GM18520 (cell line): ENCODE measurements at regions not wholly inside any gene's neighbourhood (a gene's known extent, or its start where the extent isn't known, plus 50 kb on each side); places are given as distances from the start of the nearest gene placed in this dataset.
"Not testable (repeated sequence)": the region's sequence is repeated elsewhere in the genome, so short reads cannot be mapped to it uniquely, and the experiment has no call there.

Experiments used
- ATAC-seq: cut with Tn5 transposase; IDR thresholded peaks from one replicate; pipeline ENCODE4 v1.9.1; 2021; ENCODE audit not compliant: unreplicated experiment

DNA sequence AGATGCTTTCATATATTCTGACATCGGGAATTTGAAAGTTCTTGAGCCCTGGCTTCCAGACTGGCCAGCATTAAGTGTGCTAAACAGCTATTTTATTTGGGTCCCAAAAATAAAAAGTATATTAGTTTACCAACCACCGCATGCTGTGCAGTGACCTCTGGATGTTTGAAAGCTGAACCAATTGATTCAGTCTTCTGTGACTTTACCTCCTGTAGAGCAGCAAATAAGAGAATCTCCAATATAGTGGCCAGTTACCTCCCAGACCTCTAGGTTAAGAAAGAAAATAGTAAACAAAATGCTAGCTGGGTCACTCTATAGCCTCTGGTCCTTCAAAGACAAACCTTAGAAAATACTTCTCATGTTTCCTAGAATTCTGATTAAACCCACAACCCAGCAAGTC lies 424.6 kb upstream of the NFE2L3 start:
- no peak for ATAC-seq

GRCh38 chr7:25727876-25728275 lies 424.1 kb upstream of the NFE2L3 start:
- ATAC-seq = no peak

DNA sequence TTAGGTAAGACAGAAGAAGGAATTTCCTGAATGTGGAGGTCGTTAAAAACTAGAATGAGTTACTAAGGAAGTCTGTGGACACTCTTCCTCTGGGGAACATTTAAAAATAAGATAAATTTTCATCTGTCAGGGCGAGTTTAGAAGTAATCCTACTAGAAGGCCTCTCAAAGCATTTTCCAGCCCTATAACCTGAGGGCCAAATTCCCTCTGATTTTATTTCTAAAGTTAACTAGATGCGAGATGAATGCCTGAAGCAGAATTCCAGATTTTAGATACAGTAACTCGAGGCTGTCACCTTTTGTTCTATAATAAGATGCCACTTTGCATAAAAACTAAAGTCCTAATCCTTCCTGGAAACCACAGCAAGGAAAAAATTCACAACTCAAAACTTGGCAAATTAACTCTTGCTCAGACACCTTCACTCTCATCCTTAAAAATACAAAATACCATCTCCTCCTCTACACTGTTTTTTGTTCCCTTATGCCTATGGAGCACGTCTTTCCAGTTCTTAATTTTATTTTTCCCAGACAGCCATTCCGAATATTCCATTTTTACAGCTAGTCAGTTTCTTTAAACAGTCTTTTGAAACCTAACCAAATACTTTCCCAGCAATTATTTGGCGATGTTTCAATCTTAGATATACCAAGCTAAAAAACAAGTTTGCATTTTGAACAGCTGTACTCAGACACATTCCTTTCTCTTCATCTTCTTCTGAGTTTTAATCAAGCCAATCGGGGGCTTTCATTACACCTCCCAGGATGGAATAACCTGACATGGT lies 420.7 kb upstream of the NFE2L3 start:
- no peak for ATAC-seq

DNA sequence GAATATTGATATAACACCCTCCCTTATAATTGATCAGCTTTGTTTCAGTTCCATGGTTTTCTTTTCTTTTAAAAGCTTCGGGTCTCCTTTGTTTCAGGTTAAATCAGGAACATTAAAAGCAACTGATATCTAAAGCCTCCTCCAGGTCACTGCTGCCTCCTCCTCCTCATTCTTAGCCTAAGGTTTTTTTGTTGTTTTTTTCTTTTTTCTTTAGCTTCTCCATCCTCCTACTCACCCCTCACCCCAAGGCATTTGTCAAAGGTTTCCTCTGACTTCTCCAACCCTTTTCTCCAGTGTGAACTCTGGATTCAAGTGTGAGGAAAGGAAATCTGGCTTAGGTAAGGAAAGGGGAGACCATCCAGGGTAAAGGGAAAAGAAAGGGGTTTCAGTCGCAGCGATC lies 420.2 kb upstream of the NFE2L3 start:
- no peak for ATAC-seq

- ATAC-seq = no peak
Measured at GRCh38 chr7:25732766-25733217, 419.2 kb upstream of the NFE2L3 start.

GRCh38 chr7:25735674-25736242 lies 416.2 kb upstream of the NFE2L3 start:
- ATAC-seq = no peak

DNA sequence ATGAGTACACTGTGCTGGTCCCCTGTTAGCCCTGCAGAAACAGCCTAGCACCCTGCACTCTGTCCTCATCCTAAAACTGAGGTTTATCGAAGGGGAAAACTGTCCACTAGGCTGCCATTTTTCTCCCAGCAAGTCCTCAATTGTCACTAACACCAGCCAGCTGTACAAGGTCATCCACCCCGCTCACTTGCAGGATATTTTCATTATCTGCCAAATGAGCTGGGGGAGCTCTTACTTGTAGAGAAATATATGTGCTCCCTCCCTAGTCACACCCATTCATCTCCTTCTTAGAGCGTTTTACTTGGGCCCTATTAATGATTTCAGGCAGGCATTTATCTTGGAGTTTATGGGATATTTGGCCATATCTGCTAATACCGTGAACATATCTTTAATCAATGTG lies 413.5 kb upstream of the NFE2L3 start:
- no peak for ATAC-seq

GRCh38 chr7:25739143-25739542 lies 412.9 kb upstream of the NFE2L3 start:
- ATAC-seq = no peak

DNA sequence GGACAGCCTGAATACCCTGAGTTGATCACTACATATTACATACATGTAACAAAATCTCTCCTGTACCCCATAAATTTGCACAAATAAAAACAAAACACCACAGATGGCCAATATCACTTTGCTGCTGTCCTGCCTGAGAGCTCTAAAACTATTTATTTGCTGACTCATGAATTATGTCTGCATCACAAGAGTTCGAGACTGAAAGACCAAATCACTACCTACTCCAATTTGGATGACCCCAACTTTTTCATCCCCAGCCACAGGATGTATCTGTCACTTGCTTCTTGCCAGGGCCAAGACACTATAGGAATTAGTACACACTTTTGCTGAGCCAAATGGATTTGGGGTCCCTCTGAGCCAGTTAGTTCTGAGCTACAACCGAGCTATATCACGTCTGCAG lies 409.7 kb upstream of the NFE2L3 start:
- ATAC-seq = no peak

DNA sequence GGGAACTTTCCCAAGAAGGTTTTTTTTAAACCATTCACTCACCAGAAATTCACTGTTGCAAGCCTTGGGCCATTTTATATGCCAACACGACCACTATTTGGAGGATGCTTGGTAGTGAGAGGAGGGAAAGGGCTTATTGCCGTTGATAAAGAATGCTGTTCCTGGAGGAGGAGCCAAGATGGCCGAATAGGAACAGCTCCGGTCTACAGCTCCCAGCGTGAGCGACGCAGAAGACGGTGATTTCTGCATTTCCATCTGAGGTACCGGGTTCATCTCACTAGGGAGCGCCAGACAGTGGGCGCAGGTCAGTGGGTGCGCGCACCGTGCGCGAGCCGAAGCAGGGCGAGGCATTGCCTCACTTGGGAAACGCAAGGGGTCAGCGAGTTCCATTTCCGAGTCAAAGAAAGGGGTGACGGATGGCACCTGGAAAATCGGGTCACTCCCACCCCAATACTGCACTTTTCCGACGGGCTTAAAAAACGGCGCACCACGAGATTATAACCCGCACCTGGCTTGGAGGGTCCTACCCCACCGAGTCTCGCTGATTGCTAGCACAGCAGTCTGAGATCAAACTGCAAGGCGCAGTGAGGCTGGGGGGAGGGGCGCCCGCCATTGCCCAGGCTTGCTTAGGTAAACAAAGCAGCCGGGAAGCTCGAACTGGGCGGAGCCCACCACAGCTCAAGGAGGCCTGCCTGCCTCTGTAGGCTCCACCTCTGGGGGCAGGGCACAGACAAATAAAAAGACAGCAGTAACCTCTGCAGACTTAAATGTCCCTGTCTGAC lies 408.1 kb upstream of the NFE2L3 start:
- not testable (repeated sequence) for ATAC-seq

GRCh38 chr7:25750744-25751508 lies 401.1 kb upstream of the NFE2L3 start:
- ATAC-seq = no peak

- no peak for ATAC-seq
Measured at GRCh38 chr7:25752154-25752553, 399.8 kb upstream of the NFE2L3 start.

- ATAC-seq = no peak
Measured at GRCh38 chr7:25752967-25753791, 398.8 kb upstream of the NFE2L3 start.

DNA sequence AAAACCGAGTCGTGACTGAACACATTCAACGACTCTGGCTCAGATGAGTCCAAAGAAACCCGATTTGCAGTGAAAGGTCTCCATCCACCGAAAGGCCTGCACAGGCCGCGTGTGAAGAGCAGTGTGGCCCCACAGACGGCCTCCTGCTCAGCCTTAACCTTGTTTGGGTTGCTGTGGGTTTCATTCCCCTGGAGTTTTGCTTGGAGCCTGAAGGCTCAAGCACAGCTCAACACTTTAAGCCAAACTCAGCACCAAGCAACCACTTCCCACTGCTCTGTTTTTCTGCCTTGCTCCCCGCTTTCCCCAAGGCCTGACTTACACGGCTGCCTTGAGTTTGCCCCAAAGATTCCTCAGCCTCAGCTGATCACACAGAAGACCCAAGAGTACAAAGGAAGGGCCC lies 398.2 kb upstream of the NFE2L3 start:
- no peak for ATAC-seq

DNA sequence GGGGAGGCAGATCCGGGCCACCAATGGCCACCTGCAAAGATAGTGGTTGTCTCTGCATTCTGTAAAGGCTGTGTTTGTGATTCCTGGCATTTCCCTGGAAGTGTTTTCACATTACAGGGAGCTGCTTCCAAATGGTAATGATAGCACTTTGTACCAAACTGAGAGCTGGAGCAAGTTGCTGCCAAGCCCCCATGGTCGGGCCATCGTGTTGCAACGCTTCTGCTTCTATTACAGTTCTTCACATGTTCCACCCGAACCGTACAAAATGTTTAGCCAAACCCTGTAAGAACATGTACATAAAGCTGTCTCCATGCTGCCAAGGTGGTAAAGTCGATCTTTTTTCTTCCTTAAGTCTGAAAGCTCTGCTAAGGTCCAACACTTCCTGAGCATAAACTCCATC lies 397.7 kb upstream of the NFE2L3 start:
- no peak for ATAC-seq

DNA sequence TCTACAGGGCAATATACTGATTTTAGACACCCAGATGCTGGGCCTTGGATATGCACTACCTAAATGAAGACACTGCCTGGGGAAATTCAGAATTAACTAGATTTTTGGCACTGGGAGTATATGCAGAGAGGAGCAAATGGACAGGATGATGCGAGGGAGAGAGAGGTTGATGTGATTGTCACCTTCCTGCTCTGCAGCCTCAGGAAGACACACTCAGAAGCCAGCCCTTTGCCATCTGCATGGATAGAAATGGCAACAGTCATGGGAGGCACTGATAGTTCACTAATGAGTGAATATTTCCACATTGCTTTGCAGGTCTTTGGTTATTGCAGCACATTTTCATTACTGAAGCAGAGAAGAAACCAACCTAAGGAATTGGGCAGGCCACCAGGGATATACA lies 397.2 kb upstream of the NFE2L3 start:
- no peak for ATAC-seq

DNA sequence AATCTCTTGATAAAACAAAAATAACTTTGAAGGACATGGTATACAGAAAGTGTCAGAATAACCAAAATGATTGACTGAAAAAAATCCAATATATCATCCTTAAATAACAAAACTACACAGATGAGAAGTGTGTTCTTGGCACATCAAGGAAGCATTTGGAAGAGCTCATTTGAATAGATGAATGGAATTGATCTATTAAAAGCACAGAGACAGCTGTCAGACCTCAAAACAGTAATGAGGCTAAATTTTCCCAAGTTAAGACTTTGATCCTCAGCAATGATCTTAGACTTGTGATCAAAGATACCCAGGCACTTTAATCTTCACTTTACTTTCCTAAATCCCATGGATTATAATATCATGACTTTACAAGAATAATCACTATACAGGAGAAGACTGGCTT lies 395.4 kb upstream of the NFE2L3 start:
- no peak for ATAC-seq

DNA sequence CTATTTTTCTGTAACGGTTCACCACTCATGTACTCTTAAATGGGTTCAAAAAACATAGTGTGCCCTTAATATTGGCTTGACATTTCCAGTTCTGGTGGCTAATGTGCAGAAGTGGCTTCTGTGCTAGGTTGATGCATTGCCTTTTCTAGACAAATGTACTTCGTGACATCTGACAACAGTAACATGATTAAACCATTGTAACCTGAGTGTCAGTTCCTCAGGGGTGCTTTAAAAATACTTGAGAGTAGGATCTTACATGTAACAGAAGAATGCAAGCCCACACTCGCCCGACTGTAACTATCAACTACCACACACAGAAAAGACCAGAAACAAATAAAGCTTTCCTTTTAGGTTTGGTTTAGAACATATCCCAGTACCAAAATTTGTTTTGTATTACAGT lies 393.4 kb upstream of the NFE2L3 start:
- ATAC-seq = no peak

- ATAC-seq = no peak
Measured at GRCh38 chr7:25759286-25759685, 392.7 kb upstream of the NFE2L3 start.

- ATAC-seq = no peak
Measured at GRCh38 chr7:25759748-25760147, 392.2 kb upstream of the NFE2L3 start.
